PC-3 (cell line): ENCODE measurements at regions not wholly inside any gene's neighbourhood (a gene's known extent, or its start where the extent isn't known, plus 50 kb on each side); places are given as distances from the start of the nearest gene placed in this dataset.

Experiments used
- CTCF ChIP-seq: fragments of 300-600 bp; sonication (generic); conservative IDR thresholded peaks from 2 replicates; pipeline ENCODE4 v1.5.1; 2017; ENCODE audit warnings: antibody characterized with exemption, low read depth, mild to moderate bottlenecking, low read length
- EZH2 ChIP-seq: fragments of 300-600 bp; sonication (generic); IDR thresholded peaks from one replicate; pipeline ENCODE4 v1.6.1; 2017; ENCODE audit warnings: antibody characterized with exemption, mild to moderate bottlenecking, low read length; ENCODE audit not compliant: unreplicated experiment

- TF ChIP-seq CTCF (no peak), EZH2 (no peak)
Observed at GRCh38 chr2:67616749-67617148, 219.6 kb downstream of the ETAA1 start.
